H1 (cell line): ENCODE measurements at regions not wholly inside any gene's neighbourhood (a gene's known extent, or its start where the extent isn't known, plus 50 kb on each side); places are given as distances from the start of the nearest gene placed in this dataset.

Source experiments
- CTCF ChIA-PET: fragments of 300-600 bp; sonication (Branson Sonifier 250); formaldehyde crosslinking; loops from one replicate; lab custom pipeline; 2021; ENCODE audit not compliant: partially characterized antibody; lab: Charles Lee
- POLR2A ChIA-PET: fragments of 300-600 bp; sonication (Branson Sonifier 250); formaldehyde crosslinking; loops from one replicate; lab custom pipeline; 2021; ENCODE audit warnings: inconsistent platforms; ENCODE audit not compliant: partially characterized antibody; lab: Charles Lee
- DNase-seq, 2 experiments: peaks; one replicate each; pipeline versions ENCODE4 v3.0.0 to v3.0.0-alpha.2; 2010 to 2022; ENCODE audit warnings: low spot score in 2 of 2, low read depth in 1 of 2, mixed read lengths in 1 of 2
- FAIRE-seq: peaks from 2 replicates; lab custom pipeline; 2011; peaks lifted over from hg19 to GRCh38; lab: Jason Lieb, UNC
- H2AFZ ChIP-seq: 2 replicates; pipeline ENCODE4 v1.8.1; 2012; ENCODE audit warnings: low read length, inconsistent platforms
- H2AK5ac ChIP-seq: 2 replicates; pipeline ENCODE4 v1.6.1; 2013; ENCODE audit warnings: low read depth, low read length
- H2BK120ac ChIP-seq: replicated peaks from 2 replicates; pipeline ENCODE3; 2013; ENCODE audit warnings: low read depth, low read length, inconsistent platforms
- H2BK12ac ChIP-seq: 2 replicates; pipeline ENCODE4 v1.6.1; 2013; ENCODE audit warnings: low read depth, low read length
- H2BK15ac ChIP-seq: 2 replicates; pipeline ENCODE4 v1.6.1; 2013; ENCODE audit warnings: low read length
- H2BK20ac ChIP-seq: 2 replicates; pipeline ENCODE4 v1.6.1; 2013; ENCODE audit warnings: low read length
- H2BK5ac ChIP-seq: 2 replicates; pipeline ENCODE4 v1.6.1; 2013; ENCODE audit warnings: low read depth, low read length
- H3K14ac ChIP-seq: 2 replicates; pipeline ENCODE4 v1.6.1; 2013; ENCODE audit warnings: inconsistent platforms; ENCODE audit not compliant: insufficient read length
- H3K18ac ChIP-seq: 2 replicates; pipeline ENCODE4 v1.6.1; 2013; ENCODE audit warnings: low read length; ENCODE audit errors: extremely low read depth
- H3K23ac ChIP-seq: 2 replicates; pipeline ENCODE4 v1.6.1; 2013; ENCODE audit warnings: inconsistent platforms; ENCODE audit not compliant: insufficient read length
- H3K23me2 ChIP-seq: 2 replicates; pipeline ENCODE4 v1.6.1; 2013; ENCODE audit warnings: low read depth, low read length
- H3K27ac ChIP-seq: 2 replicates; pipeline ENCODE4 v1.6.1; 2011; ENCODE audit warnings: low read depth, low read length, inconsistent platforms
- H3K27me3 ChIP-seq, 4 experiments: replicated peaks in 1 of 4; 1 replicate in 1 of 4; 2 replicates in 3 of 4; pipeline versions ENCODE4 v1.6.1 to v1.8.1; 2011 to 2013; ENCODE audit warnings: low read length in 3 of 4, mild to moderate bottlenecking in 3 of 4, inconsistent platforms in 2 of 4, mixed read lengths in 2 of 4, moderate library complexity in 1 of 4; ENCODE audit not compliant: control insufficient read depth in 3 of 4, insufficient read depth in 3 of 4; ENCODE audit errors: extremely low read depth in 1 of 4
- H3K36me3 ChIP-seq, 4 experiments: 2 replicates each; pipeline versions ENCODE4 v1.6.1 to v1.8.1; 2011 to 2013; ENCODE audit warnings: mild to moderate bottlenecking in 4 of 4, low read length in 3 of 4, moderate library complexity in 2 of 4, control low read depth in 1 of 4, inconsistent platforms in 1 of 4; ENCODE audit not compliant: insufficient read depth in 4 of 4, control insufficient read depth in 2 of 4
- H3K4ac ChIP-seq: replicated peaks from 2 replicates; pipeline ENCODE3; 2013; ENCODE audit warnings: low read length, low read depth, mixed read lengths, inconsistent platforms; ENCODE audit not compliant: insufficient read length
- H3K4me1 ChIP-seq, 4 experiments: replicated peaks in 1 of 4; 1 replicate in 1 of 4; 2 replicates in 3 of 4; pipeline versions ENCODE4 v1.6.1 to v1.8.1; 2011 to 2013; ENCODE audit warnings: low read length in 3 of 4, inconsistent platforms in 2 of 4, mixed read lengths in 1 of 4; ENCODE audit not compliant: insufficient read depth in 4 of 4, control insufficient read depth in 3 of 4
- H3K4me2 ChIP-seq, 2 experiments: 2 replicates each; pipeline versions ENCODE4 v1.6.1 to v1.8.1; 2011 to 2013; ENCODE audit warnings: low read depth in 2 of 2, low read length in 2 of 2, control low read depth in 1 of 2, inconsistent platforms in 1 of 2, mild to moderate bottlenecking in 1 of 2; ENCODE audit not compliant: insufficient read depth in 1 of 2
- H3K4me3 ChIP-seq, 4 experiments: fragments of 200-600, 300-600 bp in 1 of 4; sonication (generic), shearing (Covaris generic), sonication (Bioruptor Twin) in 1 of 4; 2 replicates each; pipeline versions ENCODE4 v1.5.1 to v1.8.1; 2011 to 2016; ENCODE audit warnings: low read length in 4 of 4, low read depth in 3 of 4, control low read depth in 2 of 4, inconsistent platforms in 2 of 4, mild to moderate bottlenecking in 2 of 4, mixed read lengths in 1 of 4, moderate library complexity in 1 of 4; ENCODE audit not compliant: insufficient read depth in 2 of 4; ENCODE audit errors: extremely low read depth in 1 of 4
- H3K56ac ChIP-seq: replicated peaks from 2 replicates; pipeline ENCODE3; 2013; ENCODE audit warnings: low read depth, mild to moderate bottlenecking, mixed read lengths, low read length, inconsistent platforms; ENCODE audit not compliant: insufficient read length
- H3K79me1 ChIP-seq: 2 replicates; pipeline ENCODE4 v1.6.1; 2013; ENCODE audit warnings: low read depth, low read length, control low read depth
- H3K79me2 ChIP-seq, 2 experiments: 2 replicates each; pipeline versions ENCODE4 v1.6.1 to v1.8.1; 2012 to 2013; ENCODE audit warnings: low read length in 2 of 2, mild to moderate bottlenecking in 2 of 2, inconsistent platforms in 1 of 2; ENCODE audit not compliant: insufficient read depth in 2 of 2, control insufficient read depth in 1 of 2
- H3K9ac ChIP-seq, 4 experiments: replicated peaks in 1 of 4; 1 replicate in 1 of 4; 2 replicates in 3 of 4; pipeline versions ENCODE4 v1.6.1 to v1.8.1; 2011 to 2013; ENCODE audit warnings: low read depth in 3 of 4, low read length in 3 of 4, control low read depth in 2 of 4, mild to moderate bottlenecking in 2 of 4, moderate library complexity in 2 of 4, inconsistent platforms in 1 of 4; ENCODE audit errors: extremely low read depth in 1 of 4
- H3K9me3 ChIP-seq, 2 experiments: 2 replicates each; pipeline versions ENCODE4 v1.6.1 to v1.8.1; 2012 to 2013; ENCODE audit warnings: mild to moderate bottlenecking in 2 of 2, moderate library complexity in 2 of 2, control low read depth in 1 of 2, inconsistent platforms in 1 of 2, low read depth in 1 of 2, low read length in 1 of 2, mixed read lengths in 1 of 2; ENCODE audit not compliant: insufficient read depth in 2 of 2
- H4K20me1 ChIP-seq, 2 experiments: replicated peaks in 1 of 2; 2 replicates each; pipeline versions ENCODE3 to v1.8.1; 2011 to 2013; ENCODE audit warnings: inconsistent platforms in 2 of 2, low read length in 2 of 2, mild to moderate bottlenecking in 1 of 2; ENCODE audit not compliant: insufficient read depth in 2 of 2, control insufficient read depth in 1 of 2
- H4K5ac ChIP-seq: 2 replicates; pipeline ENCODE4 v1.6.1; 2013; ENCODE audit warnings: low read length, low read depth, mixed read lengths, inconsistent platforms; ENCODE audit not compliant: insufficient read length
- H4K8ac ChIP-seq: 2 replicates; pipeline ENCODE4 v1.8.0; 2013; ENCODE audit warnings: mild to moderate bottlenecking, moderate library complexity, low read length, inconsistent platforms; ENCODE audit not compliant: insufficient read depth; ENCODE audit errors: extremely low read depth
- H4K91ac ChIP-seq: replicated peaks from 2 replicates; pipeline ENCODE3; 2013; ENCODE audit warnings: low read length, mixed read lengths, inconsistent platforms; ENCODE audit not compliant: insufficient read length
- ATF2 ChIP-seq: IDR thresholded peaks from 2 replicates; pipeline ENCODE4 v1.6.1; 2012; ENCODE audit warnings: low read length, inconsistent platforms
- ATF3 ChIP-seq: IDR thresholded peaks from 2 replicates; pipeline ENCODE4 v1.6.1; 2011; ENCODE audit warnings: low read depth, mild to moderate bottlenecking, low read length; ENCODE audit not compliant: insufficient read depth
- BCL11A ChIP-seq, 2 experiments: IDR thresholded peaks; one replicate each; pipeline ENCODE4 v1.6.1; 2011; ENCODE audit warnings: low read depth in 2 of 2, low read length in 2 of 2, mild to moderate bottlenecking in 2 of 2
- CBX8 ChIP-seq: fragments of 300-800, 300-1000 bp; sonication (generic); IDR thresholded peaks from 2 replicates; pipeline ENCODE4 v1.7.1; 2016; ENCODE audit warnings: low read depth, low read length, borderline replicate concordance
- HDAC2 ChIP-seq, 2 experiments: fragments of 300-600 bp in 1 of 2; sonication (generic) in 1 of 2; IDR thresholded peaks; 2 replicates each; pipeline ENCODE4 v1.6.1; 2011 to 2012; ENCODE audit warnings: low read depth in 2 of 2, low read length in 2 of 2, mild to moderate bottlenecking in 2 of 2, moderate library complexity in 2 of 2, borderline replicate concordance in 1 of 2, inconsistent platforms in 1 of 2
- KDM1A ChIP-seq: fragments of 200-600, 300-600 bp; sonication (generic); IDR thresholded peaks from 2 replicates; pipeline ENCODE4 v1.7.1; 2016; ENCODE audit warnings: mild to moderate bottlenecking, low read length, borderline replicate concordance
- TEAD4 ChIP-seq: IDR thresholded peaks from 2 replicates; pipeline ENCODE4 v1.6.1; 2012; ENCODE audit warnings: low read depth, low read length, inconsistent platforms, mixed read lengths
- WGBS, 2 experiments: shearing (Covaris generic) in 1 of 2; methylation state at CpG; one replicate each; pipeline versions ENCODE4 v1.1.6 to v1.1.7; 2013 to 2015; ENCODE audit warnings: low lambda C conversion rate in 2 of 2, mixed read lengths in 2 of 2, inconsistent platforms in 1 of 2, low coverage in 1 of 2, missing lambda C conversion rate in 1 of 2; ENCODE audit not compliant: insufficient replicate concordance in 2 of 2, insufficient coverage in 1 of 2, insufficient read length in 1 of 2; ENCODE audit errors: extremely low coverage in 1 of 2, missing lambda C conversion rate in 1 of 2; 5-methylcytosine and 5-hydroxymethylcytosine counted together

GRCh38 chr7:156173748-156174353 lies 361.6 kb upstream of the SHH start:
- ChIA-PET CTCF (interaction anchor here (0.7 kb wide), 1 partner anchor 68 kb away, joined by 3 read pairs; no protein-coding TSS in a partner anchor), POLR2A (no interaction called here)
- no peak overlapping the region for H2BK20ac ChIP-seq
- no peak overlapping the region for H3K4me2 ChIP-seq
- FAIRE-seq, result no peak
- no peak for DNase-seq
- H2BK15ac ChIP-seq, result 0 out of 2 replicates have a peak overlapping the region, but pooled peaks have one; percentile 16
- H3K56ac ChIP-seq, result no peak overlapping the region
- no peak overlapping the region for H2AK5ac ChIP-seq
- no peak overlapping the region for H3K9ac ChIP-seq
- no peaks in the 10 kb centered on the region for H3K9me3 ChIP-seq
- peaks cover 0 to 4% (median 0%) of the 10 kb centered on the region in 4 experiments; a peak in 3 of 7 replicates for H3K4me1 ChIP-seq
- no peaks in the 10 kb centered on the region for H3K23me2 ChIP-seq
- H2BK120ac ChIP-seq, result no peak overlapping the region
- H3K4ac ChIP-seq, result no peak overlapping the region
- no peak overlapping the region for H3K14ac ChIP-seq
- no peak overlapping the region for H3K18ac ChIP-seq
- no peak overlapping the region for H2BK12ac ChIP-seq
- no peaks in the 10 kb centered on the region for H4K20me1 ChIP-seq
- no peak overlapping the region for H2AFZ ChIP-seq
- H2BK5ac ChIP-seq, result peak overlapping the region; percentile 16; the same call in 1 of the 2 replicates
- 93% methylated on average over 18 of the region's 18 CpGs; no CpG with 5 or more reads in 1 of the 2 experiments for whole genome bisulfite sequencing, 2 experiments
- no peaks in the 10 kb centered on the region for H3K36me3 ChIP-seq
- no peaks in the 10 kb centered on the region for H3K79me2 ChIP-seq
- no peak overlapping the region for H4K5ac ChIP-seq
- no peaks in the 10 kb centered on the region for H3K79me1 ChIP-seq
- no peak overlapping the region for H4K91ac ChIP-seq
- no peak overlapping the region for H3K4me3 ChIP-seq
- no peaks in the 10 kb centered on the region for H3K27me3 ChIP-seq
- H4K8ac ChIP-seq, result no peak overlapping the region
- H3K23ac ChIP-seq, result no peak overlapping the region
- no peak overlapping the region for H3K27ac ChIP-seq
- TF ChIP-seq KDM1A (no peak), TEAD4 (no peak), HDAC2 (IDR thresholded peaks at IDR 0.05; ENCODE audit: borderline replicate concordance in 1 of 2, low read depth in 2 of 2, low read length in 2 of 2) (no peak), ATF2 (no peak), BCL11A (IDR thresholded peaks at IDR 0.05; ENCODE audit: low read depth in 2 of 2, low read length in 2 of 2) (no peak), CBX8 (no peak), ATF3 (no peak)
